OCI-LY3 (cell line): ENCODE measurements at regions not wholly inside any gene's neighbourhood (a gene's known extent, or its start where the extent isn't known, plus 50 kb on each side); places are given as distances from the start of the nearest gene placed in this dataset.

Experiments used
- EZH2phosphoT487 ChIP-seq: fragments of 200-600 bp; shearing (Covaris generic); IDR thresholded peaks from 2 replicates; pipeline ENCODE4 v1.6.1; 2018; ENCODE audit warnings: antibody characterized with exemption, mixed run types, low read depth
- TF ChIP-seq, protein P1 (sequence below): fragments of 200-600, 300-600 bp; sonication (generic); IDR thresholded peaks from 2 replicates; pipeline ENCODE4 v1.5.1; 2014; ENCODE audit warnings: antibody characterized with exemption, low read length, low read depth

DNA sequence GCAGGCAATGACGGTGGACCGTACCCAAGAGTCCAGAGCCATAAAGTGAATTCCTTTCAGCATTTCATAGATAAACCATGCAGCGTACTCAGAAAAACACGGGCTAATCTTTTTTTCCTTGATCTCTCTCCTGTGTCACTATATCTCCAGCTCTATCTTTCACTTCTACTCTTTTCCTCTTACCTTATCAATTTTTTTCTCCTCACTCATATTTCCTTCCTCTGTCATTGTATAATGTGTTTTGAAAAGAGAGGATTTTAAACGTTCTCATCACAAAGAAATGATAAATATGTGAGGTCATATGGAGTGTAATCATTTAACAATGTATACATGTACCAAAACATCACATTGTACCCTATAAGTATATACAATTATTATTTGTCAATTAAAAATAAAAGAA lies 176.5 kb downstream of the CPE start:
- TF ChIP-seq, protein P1, sequence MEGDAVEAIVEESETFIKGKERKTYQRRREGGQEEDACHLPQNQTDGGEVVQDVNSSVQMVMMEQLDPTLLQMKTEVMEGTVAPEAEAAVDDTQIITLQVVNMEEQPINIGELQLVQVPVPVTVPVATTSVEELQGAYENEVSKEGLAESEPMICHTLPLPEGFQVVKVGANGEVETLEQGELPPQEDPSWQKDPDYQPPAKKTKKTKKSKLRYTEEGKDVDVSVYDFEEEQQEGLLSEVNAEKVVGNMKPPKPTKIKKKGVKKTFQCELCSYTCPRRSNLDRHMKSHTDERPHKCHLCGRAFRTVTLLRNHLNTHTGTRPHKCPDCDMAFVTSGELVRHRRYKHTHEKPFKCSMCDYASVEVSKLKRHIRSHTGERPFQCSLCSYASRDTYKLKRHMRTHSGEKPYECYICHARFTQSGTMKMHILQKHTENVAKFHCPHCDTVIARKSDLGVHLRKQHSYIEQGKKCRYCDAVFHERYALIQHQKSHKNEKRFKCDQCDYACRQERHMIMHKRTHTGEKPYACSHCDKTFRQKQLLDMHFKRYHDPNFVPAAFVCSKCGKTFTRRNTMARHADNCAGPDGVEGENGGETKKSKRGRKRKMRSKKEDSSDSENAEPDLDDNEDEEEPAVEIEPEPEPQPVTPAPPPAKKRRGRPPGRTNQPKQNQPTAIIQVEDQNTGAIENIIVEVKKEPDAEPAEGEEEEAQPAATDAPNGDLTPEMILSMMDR = no peak
- TF ChIP-seq EZH2phosphoT487 = no peak
